ENCODE measurements at regions not wholly inside any gene's neighbourhood (a gene's known extent, or its start where the extent isn't known, plus 50 kb on each side); places are given as distances from the start of the nearest gene placed in this dataset.

GRCh38 chr7:47074702-47075153, 507.2 kb downstream of the TNS3 start:
- TF ChIP-seq CTCF (IDR thresholded peaks at IDR 0.05), result no peak
- no peak for TF ChIP-seq POLR2A (IDR thresholded peaks at IDR 0.05)
